Activated CD8-positive, alpha-beta memory T cell treated with anti-CD3 and anti-CD28 coated beads, Interleukin-2, amount 50 U/mL, for 1 hour (primary cell): ENCODE measurements at regions not wholly inside any gene's neighbourhood (a gene's known extent, or its start where the extent isn't known, plus 50 kb on each side); places are given as distances from the start of the nearest gene placed in this dataset.

Source experiments
- DNase-seq: peaks from one replicate; pipeline ENCODE4 v3.0.0-alpha.2; 2020; ENCODE audit errors: extremely low read depth

GRCh38 chr21:16587141-16587581, 857.4 kb downstream of the USP25 start:
- DNase-seq, result no peak

GRCh38 chr21:16587681-16588375, 858.0 kb downstream of the USP25 start:
- DNase-seq, result no peak

- no peak for DNase-seq
Measured at GRCh38 chr21:16588433-16588860, 858.7 kb downstream of the USP25 start.

GRCh38 chr21:16589006-16589898, 859.5 kb downstream of the USP25 start:
- no peak for DNase-seq

GRCh38 chr21:16590186-16590585, 860.4 kb downstream of the USP25 start:
- no peak for DNase-seq

- no peak for DNase-seq
Measured at GRCh38 chr21:16590641-16591292, 861.0 kb downstream of the USP25 start.

GRCh38 chr21:16592381-16592780, 862.6 kb downstream of the USP25 start:
- no peak for DNase-seq

GRCh38 chr21:16594191-16594590, 864.4 kb downstream of the USP25 start:
- DNase-seq, result no peak

- DNase-seq, result no peak
Measured at GRCh38 chr21:16596369-16596768, 866.6 kb downstream of the USP25 start.

GRCh38 chr21:16597753-16598152, 868.0 kb downstream of the USP25 start:
- DNase-seq, result no peak

- DNase-seq, result no peak
Measured at GRCh38 chr21:16605597-16605996, 875.8 kb downstream of the USP25 start.

- no peak for DNase-seq
Measured at GRCh38 chr21:16606271-16606670, 876.5 kb downstream of the USP25 start.

GRCh38 chr21:16608209-16608830, 878.5 kb downstream of the USP25 start:
- DNase-seq, result no peak

GRCh38 chr21:16619281-16619680, 889.5 kb downstream of the USP25 start:
- no peak for DNase-seq

- no peak for DNase-seq
Measured at GRCh38 chr21:16620786-16621320, 891.1 kb downstream of the USP25 start.

- no peak for DNase-seq
Measured at GRCh38 chr21:16624479-16625118, 888.2 kb upstream of the CXADR start.

GRCh38 chr21:16625491-16625890, 887.4 kb upstream of the CXADR start:
- DNase-seq, result no peak

GRCh38 chr21:16633831-16634459, 878.9 kb upstream of the CXADR start:
- no peak for DNase-seq

- no peak for DNase-seq
Measured at GRCh38 chr21:16634515-16634914, 878.3 kb upstream of the CXADR start.

GRCh38 chr21:16640297-16641027, 872.4 kb upstream of the CXADR start:
- DNase-seq, result no peak
